Lower leg skin (tissue), 4 donors: ENCODE measurements at regions not wholly inside any gene's neighbourhood (a gene's known extent, or its start where the extent isn't known, plus 50 kb on each side); places are given as distances from the start of the nearest gene placed in this dataset.

Source experiments
- DNase-seq, 2 donors: peaks; one replicate each; pipeline ENCODE4 v3.0.0-alpha.2; 2019; ENCODE audit warnings: low spot score in 2 of 2
- H3K4me3 ChIP-seq: fragments of 200-600 bp; sonication (generic); 2 replicates; pipeline ENCODE4 v1.5.1; 2017; ENCODE audit warnings: mild to moderate bottlenecking, low read depth; ENCODE audit not compliant: poor library complexity, severe bottlenecking
- POLR2A ChIP-seq, 2 donors: fragments of 450-650 bp; IDR thresholded peaks; one replicate each; pipeline ENCODE4 v1.6.1; 2016 to 2017; ENCODE audit warnings: antibody characterized with exemption in 2 of 2, mild to moderate bottlenecking in 1 of 2, moderate library complexity in 1 of 2
- WGBS, 2 donors: methylation state at CpG; one replicate each; pipeline ENCODE4 v1.1.5; 2018; 5-methylcytosine and 5-hydroxymethylcytosine counted together
- intact Hi-C: fragments of 100-400 bp; cut with DNase I; formaldehyde crosslinking; loops from one replicate; pipeline ENCODE4 v1.15.0; 2023; ENCODE audit warnings: low total_unique reads
- TF ChIP-seq, protein P1 (sequence below), 3 donors: fragments of 450-650 bp; IDR thresholded peaks; one replicate each; pipeline ENCODE4 v1.5.1; 2016; ENCODE audit warnings: antibody characterized with exemption in 3 of 3, mild to moderate bottlenecking in 3 of 3, moderate library complexity in 2 of 3

GRCh38 chrY:15440696-15441408 is 916.5 kb downstream of the NLGN4Y start:
- DNase-seq, result no peak
- intact Hi-C loops, result no loop called here
- no peak overlapping the region for H3K4me3 ChIP-seq
- TF ChIP-seq POLR2A (IDR thresholded peaks at IDR 0.05), result no peak
- 90% methylated on average over 8 of the region's 8 CpGs; no CpG with 5 or more reads in 1 of the 2 donors for WGBS, 2 donors

- TF ChIP-seq POLR2A (IDR thresholded peaks at IDR 0.05), result no peak
- TF ChIP-seq, protein P1, sequence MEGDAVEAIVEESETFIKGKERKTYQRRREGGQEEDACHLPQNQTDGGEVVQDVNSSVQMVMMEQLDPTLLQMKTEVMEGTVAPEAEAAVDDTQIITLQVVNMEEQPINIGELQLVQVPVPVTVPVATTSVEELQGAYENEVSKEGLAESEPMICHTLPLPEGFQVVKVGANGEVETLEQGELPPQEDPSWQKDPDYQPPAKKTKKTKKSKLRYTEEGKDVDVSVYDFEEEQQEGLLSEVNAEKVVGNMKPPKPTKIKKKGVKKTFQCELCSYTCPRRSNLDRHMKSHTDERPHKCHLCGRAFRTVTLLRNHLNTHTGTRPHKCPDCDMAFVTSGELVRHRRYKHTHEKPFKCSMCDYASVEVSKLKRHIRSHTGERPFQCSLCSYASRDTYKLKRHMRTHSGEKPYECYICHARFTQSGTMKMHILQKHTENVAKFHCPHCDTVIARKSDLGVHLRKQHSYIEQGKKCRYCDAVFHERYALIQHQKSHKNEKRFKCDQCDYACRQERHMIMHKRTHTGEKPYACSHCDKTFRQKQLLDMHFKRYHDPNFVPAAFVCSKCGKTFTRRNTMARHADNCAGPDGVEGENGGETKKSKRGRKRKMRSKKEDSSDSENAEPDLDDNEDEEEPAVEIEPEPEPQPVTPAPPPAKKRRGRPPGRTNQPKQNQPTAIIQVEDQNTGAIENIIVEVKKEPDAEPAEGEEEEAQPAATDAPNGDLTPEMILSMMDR (IDR thresholded peaks at IDR 0.05), result no peak
These were observed 917.5 kb downstream of the NLGN4Y start for GRCh38 chrY:15441878-15442277.

GRCh38 chrY:15445871-15446270 is 921.5 kb downstream of the NLGN4Y start:
- no peak for TF ChIP-seq POLR2A (IDR thresholded peaks at IDR 0.05)
- TF ChIP-seq, protein P1 (IDR thresholded peaks at IDR 0.05), result no peak
- DNase-seq, result no peak
- 64% methylated on average over 1 of the region's 1 CpG; no CpG with 5 or more reads in 1 of the 2 donors for WGBS, 2 donors
- intact Hi-C loops, result no loop called here
- H3K4me3 ChIP-seq, result no peak overlapping the region

More at GRCh38 chrY:15441878-15442277, 917.5 kb downstream of the NLGN4Y start:
- 85% methylated on average over 1 of the region's 1 CpG; no CpG with 5 or more reads in 1 of the 2 donors for WGBS, 2 donors
- intact Hi-C loops, result no loop called here
- no peak overlapping the region for H3K4me3 ChIP-seq
- no peak for DNase-seq

DNA sequence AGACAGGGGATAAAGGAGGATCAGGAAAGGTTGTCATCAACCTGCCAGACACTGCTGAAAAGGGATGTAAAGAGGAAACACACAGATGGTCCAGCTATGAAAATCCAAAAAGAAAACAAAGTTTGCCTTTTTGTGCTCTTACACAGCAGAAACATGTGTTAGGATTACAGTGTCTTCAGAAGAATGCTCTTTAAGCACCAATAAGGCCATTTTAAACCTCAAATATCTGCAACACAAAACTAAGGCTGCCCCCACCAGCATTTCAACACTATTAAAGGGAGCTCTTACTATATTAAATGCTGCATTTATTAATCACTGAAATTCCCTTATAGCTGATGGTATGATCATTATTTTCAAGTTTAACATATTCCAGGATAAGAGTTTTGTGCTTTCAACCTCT is 922.5 kb downstream of the NLGN4Y start:
- TF ChIP-seq POLR2A (IDR thresholded peaks at IDR 0.05), result no peak
- TF ChIP-seq, protein P1 (IDR thresholded peaks at IDR 0.05), result no peak
- H3K4me3 ChIP-seq, result no peak overlapping the region
- DNase-seq, result no peak
- intact Hi-C loops, result no loop called here

DNA sequence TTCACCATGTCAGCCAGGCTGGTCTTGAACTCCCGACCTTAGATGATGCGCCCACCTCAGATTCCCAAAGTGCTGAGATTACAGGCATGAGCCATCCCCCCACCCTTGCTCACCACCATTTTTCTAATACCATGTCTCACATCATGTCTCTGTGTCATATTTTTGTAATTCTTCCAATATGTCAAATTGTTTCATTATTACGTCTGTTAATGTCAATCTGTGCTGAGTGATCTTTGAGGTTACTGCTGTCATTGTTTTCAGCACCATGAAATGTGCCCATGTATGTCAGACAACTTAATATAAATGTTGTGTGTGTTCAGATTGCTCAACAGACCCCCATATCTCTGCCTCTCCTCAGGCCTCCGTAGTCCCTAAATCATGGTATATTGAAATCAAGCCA is 923.6 kb downstream of the NLGN4Y start:
- no peak for DNase-seq
- 91% methylated on average over 4 of the region's 4 CpGs; no CpG with 5 or more reads in 1 of the 2 donors for WGBS, 2 donors
- intact Hi-C loops, result no loop called here
- TF ChIP-seq POLR2A (IDR thresholded peaks at IDR 0.05), result no peak
- TF ChIP-seq, protein P1 (IDR thresholded peaks at IDR 0.05), result no peak
- H3K4me3 ChIP-seq, result no peak overlapping the region

- no peak overlapping the region for H3K4me3 ChIP-seq
- 68% methylated on average over 18 of the region's 39 CpGs; no CpG with 5 or more reads in 1 of the 2 donors for WGBS, 2 donors
- no peak for DNase-seq
- intact Hi-C loops, result no loop called here
- no peak for TF ChIP-seq POLR2A (IDR thresholded peaks at IDR 0.05)
- TF ChIP-seq, protein P1 (IDR thresholded peaks at IDR 0.05), result no peak
These were observed 931.0 kb downstream of the NLGN4Y start for GRCh38 chrY:15455133-15455937.
